Lower leg skin (tissue), 3 donors: ENCODE measurements at regions not wholly inside any gene's neighbourhood (a gene's known extent, or its start where the extent isn't known, plus 50 kb on each side); places are given as distances from the start of the nearest gene placed in this dataset.

ENCODE experiments used
- CTCF ChIP-seq, 3 donors: fragments of 450-650 bp; IDR thresholded peaks; one replicate each; pipeline ENCODE4 v1.5.1; 2016; ENCODE audit warnings: antibody characterized with exemption in 3 of 3, mild to moderate bottlenecking in 3 of 3, moderate library complexity in 2 of 3
- POLR2A ChIP-seq, 2 donors: fragments of 450-650 bp; IDR thresholded peaks; one replicate each; pipeline ENCODE4 v1.6.1; 2016 to 2017; ENCODE audit warnings: antibody characterized with exemption in 2 of 2, mild to moderate bottlenecking in 1 of 2, moderate library complexity in 1 of 2

- no peak for TF ChIP-seq CTCF (IDR thresholded peaks at IDR 0.05)
- no peak for TF ChIP-seq POLR2A (IDR thresholded peaks at IDR 0.05)
Observed at GRCh38 chr1:79681382-79681781, 674.9 kb upstream of the ADGRL4 start.
